WTC11 (cell line): ENCODE measurements at regions not wholly inside any gene's neighbourhood (a gene's known extent, or its start where the extent isn't known, plus 50 kb on each side); places are given as distances from the start of the nearest gene placed in this dataset.

Source experiments
- ATAC-seq: fragments of 200-7000 bp; cut with Tn5 transposase; 2 replicates; pipeline ENCODE4 v1.10.0; 2021; ENCODE audit warnings: mild to moderate bottlenecking, moderate library complexity
- CTCF ChIA-PET: fragments of 300-600 bp; sonication (Branson Sonifier 250); formaldehyde crosslinking; loops from one replicate; lab custom pipeline; 2021; ENCODE audit warnings: antibody characterized with exemption; lab: Charles Lee
- POLR2A ChIA-PET: fragments of 350-600 bp; sonication (Branson Sonifier 250); formaldehyde crosslinking; loops from one replicate; lab custom pipeline; 2021; ENCODE audit warnings: antibody characterized with exemption; lab: Charles Lee
- DNase-seq: peaks from one replicate; pipeline ENCODE4 v3.0.0; 2021; ENCODE audit warnings: low spot score
- H3K27ac Mint-ChIP-seq: 2 replicates; pipeline ENCODE4 v1.8.0; 2021; ENCODE audit warnings: mixed read lengths
- H3K27me3 Mint-ChIP-seq: 2 replicates; pipeline ENCODE4 v1.8.0; 2021; ENCODE audit warnings: low read depth, mild to moderate bottlenecking, moderate library complexity, mixed read lengths
- H3K36me3 Mint-ChIP-seq: 2 replicates; pipeline ENCODE4 v1.8.0; 2021; ENCODE audit warnings: mixed read lengths
- H3K4me1 Mint-ChIP-seq: 2 replicates; pipeline ENCODE4 v1.8.0; 2022; ENCODE audit warnings: mixed read lengths
- H3K4me3 Mint-ChIP-seq: 2 replicates; pipeline ENCODE4 v1.8.0; 2021; ENCODE audit warnings: mild to moderate bottlenecking, moderate library complexity, mixed read lengths
- H3K9me3 Mint-ChIP-seq: 2 replicates; pipeline ENCODE4 v1.8.0; 2021; ENCODE audit warnings: mixed read lengths
- CREB1 ChIP-seq: sonication (generic); formaldehyde crosslinking; IDR thresholded peaks from 2 replicates; pipeline ENCODE4 v1.8.0; 2023; ENCODE audit warnings: mild to moderate bottlenecking, missing genetic modification reagents
- E2F5 ChIP-seq: sonication (generic); formaldehyde crosslinking; IDR thresholded peaks from 2 replicates; pipeline ENCODE4 v1.8.1; 2022; ENCODE audit warnings: mild to moderate bottlenecking, moderate library complexity, missing genetic modification reagents
- FOXJ3 ChIP-seq: sonication (generic); formaldehyde crosslinking; IDR thresholded peaks from 2 replicates; pipeline ENCODE4 v1.9.0; 2021; ENCODE audit warnings: missing genetic modification reagents, mild to moderate bottlenecking, borderline replicate concordance
- FOXP4 ChIP-seq: sonication (generic); formaldehyde crosslinking; IDR thresholded peaks from 2 replicates; pipeline ENCODE4 v1.8.0; 2022; ENCODE audit warnings: mild to moderate bottlenecking, missing genetic modification reagents
- IRF1 ChIP-seq: sonication (generic); formaldehyde crosslinking; IDR thresholded peaks from 2 replicates; pipeline ENCODE4 v1.8.0; 2023; ENCODE audit warnings: missing genetic modification reagents
- IRF2 ChIP-seq: sonication (generic); formaldehyde crosslinking; IDR thresholded peaks from 2 replicates; pipeline ENCODE4 v1.8.0; 2022; ENCODE audit warnings: low read depth, missing genetic modification reagents, borderline replicate concordance
- MAX ChIP-seq: sonication (generic); formaldehyde crosslinking; IDR thresholded peaks from 2 replicates; pipeline ENCODE4 v1.8.0; 2022; ENCODE audit warnings: mild to moderate bottlenecking, missing genetic modification reagents
- MYBL2 ChIP-seq: sonication (generic); formaldehyde crosslinking; IDR thresholded peaks from 2 replicates; pipeline ENCODE4 v1.8.1; 2023; ENCODE audit warnings: mild to moderate bottlenecking, moderate library complexity, missing genetic modification reagents
- RELA ChIP-seq: sonication (generic); formaldehyde crosslinking; IDR thresholded peaks from 2 replicates; pipeline ENCODE4 v1.8.1; 2022; ENCODE audit warnings: missing genetic modification reagents, mild to moderate bottlenecking, borderline replicate concordance
- USF1 ChIP-seq: sonication (generic); formaldehyde crosslinking; IDR thresholded peaks from 2 replicates; pipeline ENCODE4 v1.8.0; 2022; ENCODE audit warnings: mild to moderate bottlenecking, missing genetic modification reagents
- ZMAT4 ChIP-seq: fragments of 250-450 bp; sonication (Bioruptor Pico); IDR thresholded peaks from 2 replicates; pipeline ENCODE4 v1.9.0; 2021; ENCODE audit warnings: mild to moderate bottlenecking
- ZNF219 ChIP-seq: sonication (generic); formaldehyde crosslinking; IDR thresholded peaks from 2 replicates; pipeline ENCODE4 v1.8.0; 2023; ENCODE audit warnings: missing genetic modification reagents, mild to moderate bottlenecking, borderline replicate concordance
- ZNF281 ChIP-seq: sonication (generic); formaldehyde crosslinking; IDR thresholded peaks from 2 replicates; pipeline ENCODE4 v1.8.0; 2023; ENCODE audit warnings: mild to moderate bottlenecking, missing genetic modification reagents
- ZNF416 ChIP-seq: fragments of 250-450 bp; sonication (Bioruptor Pico); IDR thresholded peaks from 2 replicates; pipeline ENCODE4 v1.9.0; 2021; ENCODE audit warnings: mild to moderate bottlenecking, inconsistent platforms
- ZNF425 ChIP-seq: fragments of 250-450 bp; sonication (Bioruptor Pico); conservative IDR thresholded peaks from 2 replicates; pipeline ENCODE4 v1.9.0; 2021; ENCODE audit warnings: mild to moderate bottlenecking
- ZNF532 ChIP-seq: fragments of 250-450 bp; sonication (Bioruptor Pico); IDR thresholded peaks from 2 replicates; pipeline ENCODE4 v1.9.0; 2021; ENCODE audit warnings: mild to moderate bottlenecking, borderline replicate concordance
- ZNF671 ChIP-seq: fragments of 250-450 bp; sonication (Bioruptor Pico); IDR thresholded peaks from 2 replicates; pipeline ENCODE4 v1.8.0; 2021; ENCODE audit warnings: mild to moderate bottlenecking

GRCh38 chr18:45175511-45175910, 439.8 kb upstream of the SLC14A2 start (continued):
- TF ChIP-seq IRF1 (CRISPR knock-in tag) = no peak
- no peak for TF ChIP-seq FOXP4 (CRISPR knock-in tag)
- no peak for TF ChIP-seq MYBL2 (CRISPR knock-in tag)
- TF ChIP-seq CREB1 (CRISPR knock-in tag) = no peak
- TF ChIP-seq USF1 (CRISPR knock-in tag) = no peak

GRCh38 chr18:45186832-45187231, 428.4 kb upstream of the SLC14A2 start:
- H3K27me3 Mint-ChIP-seq = no peaks in the 10 kb centered on the region
- H3K9me3 Mint-ChIP-seq = no peaks in the 10 kb centered on the region
- H3K27ac Mint-ChIP-seq = no peak overlapping the region
- DNase-seq = no peak
- no peaks in the 10 kb centered on the region for H3K4me1 Mint-ChIP-seq
- POLR2A ChIA-PET = no interaction called here
- ATAC-seq = no peak
- H3K36me3 Mint-ChIP-seq = no peaks in the 10 kb centered on the region
- no peak overlapping the region for H3K4me3 Mint-ChIP-seq
- CTCF ChIA-PET = no interaction called here
- TF ChIP-seq ZNF219 (no peak), ZNF416 (CRISPR knock-in tag) (no peak), E2F5 (CRISPR knock-in tag) (no peak), MYBL2 (CRISPR knock-in tag) (no peak), MAX (CRISPR knock-in tag) (no peak), ZNF671 (CRISPR knock-in tag) (no peak), RELA (CRISPR knock-in tag) (no peak), IRF2 (CRISPR knock-in tag) (no peak), ZMAT4 (CRISPR knock-in tag) (no peak), FOXJ3 (no peak), ZNF532 (CRISPR knock-in tag) (no peak)
- TF ChIP-seq, all 79 proteins: peak for 0

GRCh38 chr18:45191795-45192194, 423.5 kb upstream of the SLC14A2 start:
- Mint-ChIP-seq H3K27ac (no peak overlapping the region), H3K4me3 (no peak overlapping the region)
- TF ChIP-seq ZNF425 (no peak), ZNF281 (no peak)

More at GRCh38 chr18:45191795-45192194, 423.5 kb upstream of the SLC14A2 start:
- Mint-ChIP-seq H3K27me3 (no peaks in the 10 kb centered on the region), H3K9me3 (no peaks in the 10 kb centered on the region), H3K4me1 (no peaks in the 10 kb centered on the region), H3K36me3 (no peaks in the 10 kb centered on the region)
- ATAC-seq (no peak), DNase-seq (no peak)
- ChIA-PET POLR2A (no interaction called here), CTCF (no interaction called here)
